ENCODE measurements at regions not wholly inside any gene's neighbourhood (a gene's known extent, or its start where the extent isn't known, plus 50 kb on each side); places are given as distances from the start of the nearest gene placed in this dataset.
A peak's percentile ranks its signal among the peaks of the same experiment; 100 is the strongest.
"Not testable (repeated sequence)": the region's sequence is repeated elsewhere in the genome, so short reads cannot be mapped to it uniquely, and the experiment has no call there.

DNA sequence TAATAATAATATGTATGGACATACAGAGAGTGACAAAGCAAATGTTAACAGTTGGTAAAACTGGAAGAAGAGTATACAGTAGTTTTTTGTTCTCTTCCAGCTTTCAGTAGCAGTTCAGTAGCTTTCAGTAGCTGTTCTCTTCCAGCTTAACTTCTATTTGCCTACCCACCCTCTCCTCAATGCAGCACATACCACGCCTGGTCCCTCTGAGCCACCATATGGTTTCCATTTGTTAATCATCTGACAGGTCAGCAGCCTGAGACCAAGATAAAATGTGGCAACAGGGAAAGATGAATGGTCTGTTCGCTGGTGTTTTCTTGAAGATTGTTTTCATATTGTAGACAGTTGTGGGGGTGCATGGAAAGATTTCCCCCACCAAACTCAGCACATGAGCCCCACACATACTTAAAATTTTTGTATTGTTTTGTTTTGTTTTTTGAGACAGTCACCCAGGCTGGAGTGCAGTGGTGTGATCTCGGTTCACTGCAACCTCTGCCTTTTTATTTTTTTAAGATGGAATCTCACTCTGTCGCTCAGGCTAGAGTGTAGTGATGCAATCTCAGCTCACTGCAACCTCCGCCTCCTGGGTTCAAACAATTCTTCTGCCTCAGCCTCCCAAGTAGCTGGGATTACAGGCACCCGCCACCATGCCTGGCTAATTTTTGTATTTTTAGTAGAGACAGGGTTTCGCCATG lies 56.8 kb downstream of the ATP6V0E2 start:
- not testable (repeated sequence) for H3K4me3 ChIP-seq (ENCODE audit: low read depth, low read length)
- DNase-seq (ENCODE audit: low read depth), result peak; percentile 53

- DNase-seq (ENCODE audit: low read depth); H3K4me3 ChIP-seq (ENCODE audit: low read depth, low read length): not testable (repeated sequence)
These were observed 60.0 kb downstream of the ATP6V0E2 start for GRCh38 chr7:149933776-149934175.

GRCh38 chr7:149947346-149947745 lies 73.6 kb downstream of the ATP6V0E2 start:
- DNase-seq (ENCODE audit: low read depth); H3K4me3 ChIP-seq (ENCODE audit: low read depth, low read length): not testable (repeated sequence)

GRCh38 chr7:149948444-149948843 lies 74.7 kb downstream of the ATP6V0E2 start:
- DNase-seq (ENCODE audit: low read depth), result not testable (repeated sequence)

GRCh38 chr7:149949863-149950577 lies 76.3 kb downstream of the ATP6V0E2 start:
- H3K4me3 ChIP-seq (ENCODE audit: low read depth, low read length); DNase-seq (ENCODE audit: low read depth): not testable (repeated sequence)

More at GRCh38 chr7:149948444-149948843, 74.7 kb downstream of the ATP6V0E2 start:
- not testable (repeated sequence) for H3K4me3 ChIP-seq (ENCODE audit: low read depth, low read length)

GRCh38 chr7:149950578-149950924 lies 76.8 kb downstream of the ATP6V0E2 start:
- H3K4me3 ChIP-seq (ENCODE audit: low read depth, low read length); DNase-seq (ENCODE audit: low read depth): not testable (repeated sequence)

GRCh38 chr7:149951579-149951978 lies 77.8 kb downstream of the ATP6V0E2 start:
- not testable (repeated sequence) for H3K4me3 ChIP-seq (ENCODE audit: low read depth, low read length); DNase-seq (ENCODE audit: low read depth)

DNA sequence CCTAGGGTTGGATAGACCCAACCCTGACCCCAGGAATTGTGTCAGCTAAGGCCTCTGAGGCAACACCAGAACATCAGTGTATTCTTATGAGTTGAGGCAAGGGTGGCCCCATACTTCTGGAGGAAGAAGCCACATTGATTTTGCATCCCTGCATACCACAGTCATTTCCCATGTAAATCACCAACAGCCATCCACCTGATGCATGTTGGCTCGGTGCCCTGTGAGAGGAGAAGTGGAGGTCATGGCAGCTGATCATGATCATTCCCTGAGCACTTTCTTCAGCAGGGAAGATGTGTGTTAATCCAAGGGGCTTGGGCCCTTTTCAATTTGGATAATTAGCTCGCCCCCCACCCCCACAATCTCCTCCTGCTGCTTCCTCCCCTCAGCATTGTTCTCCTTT lies 85.1 kb downstream of the ATP6V0E2 start:
- H3K4me3 ChIP-seq (ENCODE audit: low read depth, low read length); DNase-seq (ENCODE audit: low read depth): not testable (repeated sequence)

- H3K4me3 ChIP-seq (ENCODE audit: low read depth, low read length), result not testable (repeated sequence)
These were observed 87.1 kb downstream of the ATP6V0E2 start for GRCh38 chr7:149960863-149961262.

GRCh38 chr7:149961878-149962277 lies 88.1 kb downstream of the ATP6V0E2 start:
- DNase-seq (ENCODE audit: low read depth); H3K4me3 ChIP-seq (ENCODE audit: low read depth, low read length): not testable (repeated sequence)

More at GRCh38 chr7:149960863-149961262, 87.1 kb downstream of the ATP6V0E2 start:
- DNase-seq (ENCODE audit: low read depth), result not testable (repeated sequence)

GRCh38 chr7:149962685-149963319 lies 89.0 kb downstream of the ATP6V0E2 start:
- not testable (repeated sequence) for H3K4me3 ChIP-seq (ENCODE audit: low read depth, low read length); DNase-seq (ENCODE audit: low read depth)

GRCh38 chr7:149963985-149964384 lies 90.2 kb downstream of the ATP6V0E2 start:
- not testable (repeated sequence) for H3K4me3 ChIP-seq (ENCODE audit: low read depth, low read length); DNase-seq (ENCODE audit: low read depth)

DNA sequence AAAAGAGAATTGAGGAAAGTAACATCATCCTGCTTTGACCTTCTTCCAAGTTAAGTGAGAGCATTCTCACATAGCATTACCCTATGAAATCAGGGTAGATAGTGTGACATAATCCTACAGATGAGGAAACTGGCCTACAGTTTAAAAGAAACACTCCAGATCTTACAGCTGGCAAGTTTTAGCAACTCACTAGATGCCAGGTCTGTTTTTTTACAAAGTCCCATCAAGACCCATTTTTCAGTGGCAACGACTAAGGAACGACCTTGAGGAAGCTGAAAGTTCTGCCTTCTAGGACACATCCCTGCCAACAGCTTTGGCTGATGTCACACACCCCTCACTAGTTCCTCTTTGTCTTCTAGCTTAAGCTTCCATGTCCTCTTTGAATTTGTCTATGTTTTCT lies 92.7 kb downstream of the ATP6V0E2 start:
- H3K4me3 ChIP-seq (ENCODE audit: low read depth, low read length); DNase-seq (ENCODE audit: low read depth): not testable (repeated sequence)

DNA sequence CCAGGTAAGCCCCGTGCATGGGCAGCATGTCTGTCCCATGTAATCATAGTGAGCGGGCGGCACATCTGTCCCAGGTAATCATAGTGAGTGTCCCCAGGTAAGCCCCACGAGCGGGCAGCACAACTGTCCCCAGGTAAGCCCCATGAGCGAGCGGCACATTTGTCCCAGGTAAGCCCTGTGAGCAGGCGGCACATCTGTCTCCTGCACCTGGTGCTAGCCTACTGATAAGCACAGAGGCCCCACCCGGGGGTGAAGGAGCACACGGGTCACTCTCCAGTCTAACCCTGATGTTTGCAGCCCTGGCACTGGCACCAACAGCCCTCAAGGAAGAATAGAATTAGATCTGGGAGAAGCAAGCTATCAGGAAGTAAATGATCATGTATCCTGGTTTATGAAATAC lies 99.2 kb downstream of the ATP6V0E2 start:
- H3K4me3 ChIP-seq (ENCODE audit: low read depth, low read length); DNase-seq (ENCODE audit: low read depth): not testable (repeated sequence)

- DNase-seq (ENCODE audit: low read depth); H3K4me3 ChIP-seq (ENCODE audit: low read depth, low read length): not testable (repeated sequence)
These were observed 99.9 kb downstream of the ATP6V0E2 start for GRCh38 chr7:149973681-149974080.

DNA sequence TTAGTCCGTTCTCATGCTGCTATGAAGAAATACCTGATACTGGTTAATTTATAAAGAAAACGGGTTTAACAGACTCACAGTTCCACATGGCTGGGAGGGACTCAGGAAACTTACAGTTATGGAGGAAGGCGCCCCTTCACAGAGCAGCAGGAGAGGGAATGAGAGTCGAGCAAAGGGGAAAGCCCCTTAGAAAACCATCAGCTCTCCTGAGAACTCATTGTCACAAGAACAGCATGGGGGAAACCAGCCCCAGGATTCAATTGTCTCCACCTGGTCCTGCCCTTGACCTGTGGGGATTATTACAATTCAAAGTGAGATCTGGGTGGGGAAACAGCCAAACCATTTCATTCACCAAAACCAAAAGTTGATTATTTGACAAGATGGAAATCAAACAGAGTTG lies 101.8 kb downstream of the ATP6V0E2 start:
- not testable (repeated sequence) for H3K4me3 ChIP-seq (ENCODE audit: low read depth, low read length); DNase-seq (ENCODE audit: low read depth)

GRCh38 chr7:149978537-149978936 lies 104.8 kb downstream of the ATP6V0E2 start:
- DNase-seq (ENCODE audit: low read depth); H3K4me3 ChIP-seq (ENCODE audit: low read depth, low read length): not testable (repeated sequence)

DNA sequence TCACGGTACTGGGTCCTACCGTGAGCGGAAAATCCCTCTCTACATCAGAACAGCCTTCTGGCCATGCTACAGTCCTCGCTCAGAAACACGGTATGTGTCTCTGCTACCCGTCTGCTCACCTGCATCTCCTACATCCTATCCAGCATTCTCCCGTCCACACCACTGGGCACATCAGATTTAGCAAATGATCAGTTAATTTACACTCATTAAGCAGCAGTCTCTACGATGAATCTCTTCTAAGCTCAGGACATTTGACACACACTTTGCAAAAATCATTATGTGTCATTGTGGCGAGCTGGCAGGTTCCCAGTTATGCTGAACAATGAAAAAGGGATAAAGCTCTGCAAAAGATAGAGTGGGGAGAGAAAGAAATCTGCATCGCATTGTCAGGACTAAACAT lies 105.2 kb downstream of the ATP6V0E2 start:
- not testable (repeated sequence) for DNase-seq (ENCODE audit: low read depth); H3K4me3 ChIP-seq (ENCODE audit: low read depth, low read length)

DNA sequence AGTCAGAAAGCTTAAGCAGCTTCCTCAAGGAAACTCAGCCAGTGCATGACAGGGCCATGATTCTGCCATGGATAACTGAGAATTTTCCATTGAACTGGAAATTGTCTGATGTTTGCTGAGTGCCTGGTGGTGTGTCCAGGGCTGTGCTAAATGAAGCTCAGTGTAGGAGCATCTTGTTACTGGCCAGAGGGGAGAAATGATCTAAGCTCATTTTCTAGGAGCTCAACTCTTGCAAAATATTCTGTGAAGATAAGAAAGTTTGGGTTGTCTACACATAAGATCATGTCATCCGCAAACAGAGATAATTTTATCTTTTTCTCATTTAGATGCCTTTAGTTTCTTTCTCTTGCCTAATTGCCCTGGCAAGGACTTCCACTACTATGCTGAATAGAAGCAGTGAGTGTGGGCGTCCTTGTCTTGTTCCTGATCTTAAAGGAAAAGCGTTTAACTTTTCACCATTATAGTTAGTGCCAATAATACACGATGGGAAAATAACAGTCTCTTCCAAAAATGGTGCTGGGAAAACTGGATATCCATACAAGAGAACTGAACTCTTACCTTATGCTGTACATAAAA lies 108.9 kb downstream of the ATP6V0E2 start:
- not testable (repeated sequence) for DNase-seq (ENCODE audit: low read depth); H3K4me3 ChIP-seq (ENCODE audit: low read depth, low read length)

Data from fibroblast of villous mesenchyme (primary cell).